H1 (cell line): ENCODE measurements at regions not wholly inside any gene's neighbourhood (a gene's known extent, or its start where the extent isn't known, plus 50 kb on each side); places are given as distances from the start of the nearest gene placed in this dataset.

ENCODE experiments used
- CTCF ChIA-PET: fragments of 300-600 bp; sonication (Branson Sonifier 250); formaldehyde crosslinking; loops from one replicate; lab custom pipeline; 2021; ENCODE audit not compliant: partially characterized antibody; lab: Charles Lee
- POLR2A ChIA-PET: fragments of 300-600 bp; sonication (Branson Sonifier 250); formaldehyde crosslinking; loops from one replicate; lab custom pipeline; 2021; ENCODE audit warnings: inconsistent platforms; ENCODE audit not compliant: partially characterized antibody; lab: Charles Lee
- DNase-seq, 2 experiments: peaks; one replicate each; pipeline versions ENCODE4 v3.0.0 to v3.0.0-alpha.2; 2010 to 2022; ENCODE audit warnings: low spot score in 2 of 2, low read depth in 1 of 2, mixed read lengths in 1 of 2
- FAIRE-seq: peaks from 2 replicates; lab custom pipeline; 2011; peaks lifted over from hg19 to GRCh38; lab: Jason Lieb, UNC
- H2AFZ ChIP-seq: 2 replicates; pipeline ENCODE4 v1.8.1; 2012; ENCODE audit warnings: low read length, inconsistent platforms
- H2AK5ac ChIP-seq: 2 replicates; pipeline ENCODE4 v1.6.1; 2013; ENCODE audit warnings: low read depth, low read length
- H2BK120ac ChIP-seq: replicated peaks from 2 replicates; pipeline ENCODE3; 2013; ENCODE audit warnings: low read depth, low read length, inconsistent platforms
- H2BK12ac ChIP-seq: 2 replicates; pipeline ENCODE4 v1.6.1; 2013; ENCODE audit warnings: low read depth, low read length
- H2BK15ac ChIP-seq: 2 replicates; pipeline ENCODE4 v1.6.1; 2013; ENCODE audit warnings: low read length
- H2BK20ac ChIP-seq: 2 replicates; pipeline ENCODE4 v1.6.1; 2013; ENCODE audit warnings: low read length
- H2BK5ac ChIP-seq: 2 replicates; pipeline ENCODE4 v1.6.1; 2013; ENCODE audit warnings: low read depth, low read length
- H3K14ac ChIP-seq: 2 replicates; pipeline ENCODE4 v1.6.1; 2013; ENCODE audit warnings: inconsistent platforms; ENCODE audit not compliant: insufficient read length
- H3K18ac ChIP-seq: 2 replicates; pipeline ENCODE4 v1.6.1; 2013; ENCODE audit warnings: low read length; ENCODE audit errors: extremely low read depth
- H3K23ac ChIP-seq: 2 replicates; pipeline ENCODE4 v1.6.1; 2013; ENCODE audit warnings: inconsistent platforms; ENCODE audit not compliant: insufficient read length
- H3K23me2 ChIP-seq: 2 replicates; pipeline ENCODE4 v1.6.1; 2013; ENCODE audit warnings: low read depth, low read length
- H3K27ac ChIP-seq: 2 replicates; pipeline ENCODE4 v1.6.1; 2011; ENCODE audit warnings: low read depth, low read length, inconsistent platforms
- H3K27me3 ChIP-seq, 4 experiments: replicated peaks in 1 of 4; 1 replicate in 1 of 4; 2 replicates in 3 of 4; pipeline versions ENCODE4 v1.6.1 to v1.8.1; 2011 to 2013; ENCODE audit warnings: low read length in 3 of 4, mild to moderate bottlenecking in 3 of 4, inconsistent platforms in 2 of 4, mixed read lengths in 2 of 4, moderate library complexity in 1 of 4; ENCODE audit not compliant: control insufficient read depth in 3 of 4, insufficient read depth in 3 of 4; ENCODE audit errors: extremely low read depth in 1 of 4
- H3K36me3 ChIP-seq, 4 experiments: 2 replicates each; pipeline versions ENCODE4 v1.6.1 to v1.8.1; 2011 to 2013; ENCODE audit warnings: mild to moderate bottlenecking in 4 of 4, low read length in 3 of 4, moderate library complexity in 2 of 4, control low read depth in 1 of 4, inconsistent platforms in 1 of 4; ENCODE audit not compliant: insufficient read depth in 4 of 4, control insufficient read depth in 2 of 4
- H3K4ac ChIP-seq: replicated peaks from 2 replicates; pipeline ENCODE3; 2013; ENCODE audit warnings: low read length, low read depth, mixed read lengths, inconsistent platforms; ENCODE audit not compliant: insufficient read length
- H3K4me1 ChIP-seq, 4 experiments: replicated peaks in 1 of 4; 1 replicate in 1 of 4; 2 replicates in 3 of 4; pipeline versions ENCODE4 v1.6.1 to v1.8.1; 2011 to 2013; ENCODE audit warnings: low read length in 3 of 4, inconsistent platforms in 2 of 4, mixed read lengths in 1 of 4; ENCODE audit not compliant: insufficient read depth in 4 of 4, control insufficient read depth in 3 of 4
- H3K4me2 ChIP-seq, 2 experiments: 2 replicates each; pipeline versions ENCODE4 v1.6.1 to v1.8.1; 2011 to 2013; ENCODE audit warnings: low read depth in 2 of 2, low read length in 2 of 2, control low read depth in 1 of 2, inconsistent platforms in 1 of 2, mild to moderate bottlenecking in 1 of 2; ENCODE audit not compliant: insufficient read depth in 1 of 2
- H3K4me3 ChIP-seq, 4 experiments: fragments of 200-600, 300-600 bp in 1 of 4; sonication (generic), shearing (Covaris generic), sonication (Bioruptor Twin) in 1 of 4; 2 replicates each; pipeline versions ENCODE4 v1.5.1 to v1.8.1; 2011 to 2016; ENCODE audit warnings: low read length in 4 of 4, low read depth in 3 of 4, control low read depth in 2 of 4, inconsistent platforms in 2 of 4, mild to moderate bottlenecking in 2 of 4, mixed read lengths in 1 of 4, moderate library complexity in 1 of 4; ENCODE audit not compliant: insufficient read depth in 2 of 4; ENCODE audit errors: extremely low read depth in 1 of 4
- H3K56ac ChIP-seq: replicated peaks from 2 replicates; pipeline ENCODE3; 2013; ENCODE audit warnings: low read depth, mild to moderate bottlenecking, mixed read lengths, low read length, inconsistent platforms; ENCODE audit not compliant: insufficient read length
- H3K79me1 ChIP-seq: 2 replicates; pipeline ENCODE4 v1.6.1; 2013; ENCODE audit warnings: low read depth, low read length, control low read depth
- H3K79me2 ChIP-seq, 2 experiments: 2 replicates each; pipeline versions ENCODE4 v1.6.1 to v1.8.1; 2012 to 2013; ENCODE audit warnings: low read length in 2 of 2, mild to moderate bottlenecking in 2 of 2, inconsistent platforms in 1 of 2; ENCODE audit not compliant: insufficient read depth in 2 of 2, control insufficient read depth in 1 of 2
- H3K9ac ChIP-seq, 4 experiments: replicated peaks in 1 of 4; 1 replicate in 1 of 4; 2 replicates in 3 of 4; pipeline versions ENCODE4 v1.6.1 to v1.8.1; 2011 to 2013; ENCODE audit warnings: low read depth in 3 of 4, low read length in 3 of 4, control low read depth in 2 of 4, mild to moderate bottlenecking in 2 of 4, moderate library complexity in 2 of 4, inconsistent platforms in 1 of 4; ENCODE audit errors: extremely low read depth in 1 of 4
- H3K9me3 ChIP-seq, 2 experiments: 2 replicates each; pipeline versions ENCODE4 v1.6.1 to v1.8.1; 2012 to 2013; ENCODE audit warnings: mild to moderate bottlenecking in 2 of 2, moderate library complexity in 2 of 2, control low read depth in 1 of 2, inconsistent platforms in 1 of 2, low read depth in 1 of 2, low read length in 1 of 2, mixed read lengths in 1 of 2; ENCODE audit not compliant: insufficient read depth in 2 of 2
- H4K20me1 ChIP-seq, 2 experiments: replicated peaks in 1 of 2; 2 replicates each; pipeline versions ENCODE3 to v1.8.1; 2011 to 2013; ENCODE audit warnings: inconsistent platforms in 2 of 2, low read length in 2 of 2, mild to moderate bottlenecking in 1 of 2; ENCODE audit not compliant: insufficient read depth in 2 of 2, control insufficient read depth in 1 of 2
- H4K5ac ChIP-seq: 2 replicates; pipeline ENCODE4 v1.6.1; 2013; ENCODE audit warnings: low read length, low read depth, mixed read lengths, inconsistent platforms; ENCODE audit not compliant: insufficient read length
- H4K8ac ChIP-seq: 2 replicates; pipeline ENCODE4 v1.8.0; 2013; ENCODE audit warnings: mild to moderate bottlenecking, moderate library complexity, low read length, inconsistent platforms; ENCODE audit not compliant: insufficient read depth; ENCODE audit errors: extremely low read depth
- H4K91ac ChIP-seq: replicated peaks from 2 replicates; pipeline ENCODE3; 2013; ENCODE audit warnings: low read length, mixed read lengths, inconsistent platforms; ENCODE audit not compliant: insufficient read length
- BACH1 ChIP-seq: IDR thresholded peaks from 2 replicates; pipeline ENCODE4 v1.6.1; 2012; ENCODE audit warnings: low read length, improper control_type of control experiment
- BCL11A ChIP-seq, 2 experiments: IDR thresholded peaks; one replicate each; pipeline ENCODE4 v1.6.1; 2011; ENCODE audit warnings: low read depth in 2 of 2, low read length in 2 of 2, mild to moderate bottlenecking in 2 of 2
- CEBPB ChIP-seq: IDR thresholded peaks from 2 replicates; pipeline ENCODE4 v1.6.1; 2012; ENCODE audit warnings: low read depth, low read length
- CTBP2 ChIP-seq: IDR thresholded peaks from 2 replicates; pipeline ENCODE4 v1.7.0; 2011; ENCODE audit warnings: borderline replicate concordance, mild to moderate bottlenecking, moderate library complexity, mixed read lengths, low read length; ENCODE audit not compliant: insufficient read depth, insufficient read length
- EP300 ChIP-seq, 2 experiments: IDR thresholded peaks; 1 replicate in 1 of 2; 2 replicates in 1 of 2; pipeline ENCODE4 v1.6.1; 2011 to 2012; ENCODE audit warnings: low read depth in 2 of 2, low read length in 2 of 2, mild to moderate bottlenecking in 2 of 2, borderline replicate concordance in 1 of 2, inconsistent platforms in 1 of 2, moderate library complexity in 1 of 2
- HDAC2 ChIP-seq, 2 experiments: fragments of 300-600 bp in 1 of 2; sonication (generic) in 1 of 2; IDR thresholded peaks; 2 replicates each; pipeline ENCODE4 v1.6.1; 2011 to 2012; ENCODE audit warnings: low read depth in 2 of 2, low read length in 2 of 2, mild to moderate bottlenecking in 2 of 2, moderate library complexity in 2 of 2, borderline replicate concordance in 1 of 2, inconsistent platforms in 1 of 2
- JUND ChIP-seq: IDR thresholded peaks from 2 replicates; pipeline ENCODE4 v1.6.1; 2011; ENCODE audit warnings: mild to moderate bottlenecking, improper control_type of control experiment, low read length
- KDM4A ChIP-seq: IDR thresholded peaks from one replicate; pipeline ENCODE4 v1.7.1; 2012; ENCODE audit warnings: low read depth, mild to moderate bottlenecking, moderate library complexity, low read length, inconsistent platforms; ENCODE audit not compliant: severe bottlenecking
- POLR2AphosphoS5 ChIP-seq: IDR thresholded peaks from 2 replicates; pipeline ENCODE4 v1.6.1; 2011; ENCODE audit warnings: low read depth, low read length
- TCF12 ChIP-seq: IDR thresholded peaks from 2 replicates; pipeline ENCODE4 v1.6.1; 2011; ENCODE audit warnings: low read depth, mild to moderate bottlenecking, low read length
- TEAD4 ChIP-seq: IDR thresholded peaks from 2 replicates; pipeline ENCODE4 v1.6.1; 2012; ENCODE audit warnings: low read depth, low read length, inconsistent platforms, mixed read lengths
- WGBS, 2 experiments: shearing (Covaris generic) in 1 of 2; methylation state at CpG; one replicate each; pipeline versions ENCODE4 v1.1.6 to v1.1.7; 2013 to 2015; ENCODE audit warnings: low lambda C conversion rate in 2 of 2, mixed read lengths in 2 of 2, inconsistent platforms in 1 of 2, low coverage in 1 of 2, missing lambda C conversion rate in 1 of 2; ENCODE audit not compliant: insufficient replicate concordance in 2 of 2, insufficient coverage in 1 of 2, insufficient read length in 1 of 2; ENCODE audit errors: extremely low coverage in 1 of 2, missing lambda C conversion rate in 1 of 2; 5-methylcytosine and 5-hydroxymethylcytosine counted together
- TF ChIP-seq, protein P1 (sequence below): IDR thresholded peaks from 2 replicates; pipeline ENCODE4 v1.6.1; 2012; ENCODE audit warnings: inconsistent platforms
- TF ChIP-seq, protein P2 (sequence below): IDR thresholded peaks from 2 replicates; pipeline ENCODE4 v1.6.1; 2011; ENCODE audit warnings: low read length, improper control_type of control experiment

DNA sequence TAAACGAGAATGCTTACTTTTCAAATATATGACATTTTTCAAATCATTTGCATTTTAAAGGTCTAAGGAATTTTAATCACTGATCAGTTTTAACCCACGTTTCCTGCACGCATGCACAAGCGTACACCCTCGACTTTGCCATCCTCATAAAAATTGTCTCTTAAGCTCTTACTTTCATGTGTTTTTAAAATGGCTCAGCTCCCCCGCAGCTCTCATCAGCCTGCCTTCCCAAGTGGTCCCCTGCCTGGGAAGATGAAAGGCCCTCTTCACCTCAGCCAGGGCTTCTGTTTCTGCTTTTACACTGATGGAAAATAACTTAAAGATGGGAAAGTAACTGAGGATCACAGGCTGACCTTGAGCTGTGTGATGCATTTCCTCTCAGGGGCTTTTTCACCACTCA, 131.6 kb upstream of the LSM8 start:
- no peak overlapping the region for H3K18ac ChIP-seq
- no peak overlapping the region for H2BK20ac ChIP-seq
- TF ChIP-seq, protein P1, sequence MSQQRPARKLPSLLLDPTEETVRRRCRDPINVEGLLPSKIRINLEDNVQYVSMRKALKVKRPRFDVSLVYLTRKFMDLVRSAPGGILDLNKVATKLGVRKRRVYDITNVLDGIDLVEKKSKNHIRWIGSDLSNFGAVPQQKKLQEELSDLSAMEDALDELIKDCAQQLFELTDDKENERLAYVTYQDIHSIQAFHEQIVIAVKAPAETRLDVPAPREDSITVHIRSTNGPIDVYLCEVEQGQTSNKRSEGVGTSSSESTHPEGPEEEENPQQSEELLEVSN: no peak
- TF ChIP-seq JUND (no peak), CEBPB (no peak), POLR2AphosphoS5 (no peak), TEAD4 (no peak), CTBP2 (no peak), BCL11A (IDR thresholded peaks at IDR 0.05; ENCODE audit: low read depth in 2 of 2, low read length in 2 of 2) (no peak), KDM4A (no peak), HDAC2 (IDR thresholded peaks at IDR 0.05; ENCODE audit: borderline replicate concordance in 1 of 2, low read depth in 2 of 2, low read length in 2 of 2) (no peak), BACH1 (no peak), EP300 (IDR thresholded peaks at IDR 0.05; ENCODE audit: borderline replicate concordance in 1 of 2, low read depth in 2 of 2, low read length in 2 of 2) (no peak), TCF12 (no peak)
- TF ChIP-seq, protein P2, sequence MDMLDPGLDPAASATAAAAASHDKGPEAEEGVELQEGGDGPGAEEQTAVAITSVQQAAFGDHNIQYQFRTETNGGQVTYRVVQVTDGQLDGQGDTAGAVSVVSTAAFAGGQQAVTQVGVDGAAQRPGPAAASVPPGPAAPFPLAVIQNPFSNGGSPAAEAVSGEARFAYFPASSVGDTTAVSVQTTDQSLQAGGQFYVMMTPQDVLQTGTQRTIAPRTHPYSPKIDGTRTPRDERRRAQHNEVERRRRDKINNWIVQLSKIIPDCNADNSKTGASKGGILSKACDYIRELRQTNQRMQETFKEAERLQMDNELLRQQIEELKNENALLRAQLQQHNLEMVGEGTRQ: no peak
- TF ChIP-seq, all 59 proteins: peak for 0
- Histone ChIP-seq H2AK5ac (no peak overlapping the region), H3K27me3 (peaks cover 0 to 1% (median 0%) of the 10 kb centered on the region in 4 experiments; a peak in 1 of 7 replicates), H2BK15ac (no peak overlapping the region), H2BK12ac (no peak overlapping the region), H4K91ac (no peak overlapping the region), H3K23me2 (no peaks in the 10 kb centered on the region), H3K36me3 (no peaks in the 10 kb centered on the region), H4K5ac (no peak overlapping the region), H2BK120ac (no peak overlapping the region), H2AFZ (no peak overlapping the region), H3K4me1 (no peaks in the 10 kb centered on the region; a peak in 1 of 7 replicates), H3K14ac (no peak overlapping the region), H3K9me3 (no peaks in the 10 kb centered on the region), H3K79me1 (no peaks in the 10 kb centered on the region), H3K23ac (no peak overlapping the region), H3K27ac (no peak overlapping the region), H3K4me2 (no peak overlapping the region), H4K8ac (no peak overlapping the region), H4K20me1 (no peaks in the 10 kb centered on the region), H3K4me3 (no peak overlapping the region), H3K4ac (no peak overlapping the region), H3K79me2 (no peaks in the 10 kb centered on the region), H2BK5ac (no peak overlapping the region), H3K56ac (no peak overlapping the region), H3K9ac (no peak overlapping the region)
- FAIRE-seq: peak; percentile 66
- POLR2A ChIA-PET: no interaction called here
- CTCF ChIA-PET: interaction anchor here (1.0 to 2.0 kb wide), 2 partner anchors 59 to 224 kb away, joined by 3 to 8 read pairs; no protein-coding TSS in a partner anchor
- whole genome bisulfite sequencing, 2 experiments: 86% methylated on average over 6 of the region's 6 CpGs; no CpG with 5 or more reads in 1 of the 2 experiments
- DNase-seq: no peak
